Muscle of arm (tissue), 1 donor: ENCODE measurements at regions not wholly inside any gene's neighbourhood (a gene's known extent, or its start where the extent isn't known, plus 50 kb on each side); places are given as distances from the start of the nearest gene placed in this dataset.
A peak's percentile ranks its signal among the peaks of the same experiment; 100 is the strongest.
"Not testable (repeated sequence)": the region's sequence is repeated elsewhere in the genome, so short reads cannot be mapped to it uniquely, and the experiment has no call there.

Experiments used
- DNase-seq: peaks from one replicate; pipeline ENCODE4 v3.0.0-alpha.2; 2013

- DNase-seq = not testable (repeated sequence)
Measured at GRCh38 chr1:121109025-121109424, 75.1 kb downstream of the FAM72B start.

GRCh38 chr1:121116522-121117297 is 67.4 kb downstream of the FAM72B start:
- DNase-seq = peak; percentile 41

GRCh38 chr1:121117298-121117611 is 66.9 kb downstream of the FAM72B start:
- DNase-seq = not testable (repeated sequence)

DNA sequence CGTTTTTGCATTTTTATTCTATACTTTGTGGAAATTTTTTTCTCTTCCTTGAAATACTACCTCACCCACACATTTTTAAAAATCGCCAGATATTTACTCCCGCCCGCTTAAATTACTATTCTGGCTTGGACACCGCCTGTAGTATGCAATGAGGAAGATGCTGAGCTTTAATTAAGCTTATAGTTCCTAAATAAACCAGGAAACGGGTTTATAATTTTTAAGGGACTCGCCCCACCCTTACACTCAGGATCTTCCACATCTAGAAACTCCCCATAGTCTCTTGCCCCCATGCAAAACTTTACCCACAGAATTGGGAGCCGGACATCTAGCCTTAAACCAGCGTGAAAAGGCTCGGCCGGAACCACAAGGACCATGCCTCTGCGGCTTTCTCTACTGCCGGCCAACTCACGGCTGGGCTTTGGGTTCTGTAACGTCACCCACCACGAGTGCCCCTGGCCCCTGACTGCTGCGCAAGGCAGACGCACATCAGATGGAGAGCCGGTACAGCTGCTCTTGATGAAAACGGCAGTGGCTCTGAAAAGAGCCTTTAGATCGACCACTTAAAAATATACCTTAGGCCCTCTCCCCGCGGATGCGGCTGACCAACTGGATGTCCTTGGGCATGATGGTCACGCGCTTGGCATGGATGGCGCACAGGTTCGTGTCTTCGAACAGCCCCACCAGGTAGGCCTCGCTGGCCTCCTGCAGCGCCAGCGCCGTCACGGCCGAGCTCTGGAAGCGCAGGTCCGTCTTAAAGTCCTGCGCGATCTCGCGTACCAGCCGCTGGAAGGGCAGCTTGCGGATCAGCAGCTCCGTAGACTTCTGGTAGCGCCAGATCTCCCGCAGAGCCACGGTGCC is 66.3 kb downstream of the FAM72B start:
- peak; percentile 25 for DNase-seq
